GM12878 (cell line): ENCODE measurements at regions not wholly inside any gene's neighbourhood (a gene's known extent, or its start where the extent isn't known, plus 50 kb on each side); places are given as distances from the start of the nearest gene placed in this dataset.

ENCODE experiments used
- IKZF1 ChIP-seq: fragments of 450-650 bp; conservative IDR thresholded peaks from 2 replicates; pipeline ENCODE4 v1.6.1; 2017; ENCODE audit warnings: antibody characterized with exemption, mild to moderate bottlenecking
- NKRF ChIP-seq: fragments of 450-650 bp; conservative IDR thresholded peaks from 2 replicates; pipeline ENCODE4 v1.6.1; 2017; ENCODE audit warnings: mild to moderate bottlenecking, moderate library complexity
- RAD51 ChIP-seq: fragments of 450-650 bp; IDR thresholded peaks from 2 replicates; pipeline ENCODE4 v1.6.1; 2016; ENCODE audit warnings: moderate library complexity, mild to moderate bottlenecking, inconsistent platforms
- SRF ChIP-seq, 2 experiments: IDR thresholded peaks; 2 replicates each; pipeline ENCODE4 v1.6.1; 2011; ENCODE audit warnings: low read depth in 2 of 2, low read length in 2 of 2, mild to moderate bottlenecking in 1 of 2, moderate library complexity in 1 of 2
- TCF3 ChIP-seq: IDR thresholded peaks from 2 replicates; pipeline ENCODE4 v1.6.1; 2012; ENCODE audit warnings: low read depth, mild to moderate bottlenecking, low read length, borderline replicate concordance; ENCODE audit not compliant: insufficient read depth
- ZBTB4 ChIP-seq: fragments of 450-650 bp; formaldehyde crosslinking; IDR thresholded peaks from 2 replicates; pipeline ENCODE4 v1.4.0; 2022; ENCODE audit warnings: mild to moderate bottlenecking, moderate library complexity

GRCh38 chr17:45639297-45639849, 144.7 kb upstream of the CRHR1 start (continued):
- TF ChIP-seq NKRF (no peak), ZBTB4 (CRISPR knock-in tag) (no peak), RAD51 (no peak), SRF (IDR thresholded peaks at IDR 0.05; ENCODE audit: low read depth in 2 of 2, low read length in 2 of 2) (no peak), TCF3 (no peak), IKZF1 (no peak)
